Neural progenitor cell (in vitro differentiated cells): ENCODE measurements at regions not wholly inside any gene's neighbourhood (a gene's known extent, or its start where the extent isn't known, plus 50 kb on each side); places are given as distances from the start of the nearest gene placed in this dataset.

ENCODE experiments used
- DNase-seq: peaks from one replicate; pipeline ENCODE4 v3.0.0-alpha.2; 2016; ENCODE audit warnings: low spot score
- H2AFZ ChIP-seq: fragments of 200-600 bp; sonication (generic); replicated peaks from 2 replicates; pipeline ENCODE4 v1.6.1; 2016; ENCODE audit warnings: antibody characterized with exemption
- H3F3A ChIP-seq: fragments of 200-600 bp; sonication (generic); 2 replicates; pipeline ENCODE4 v1.6.1; 2016; ENCODE audit warnings: antibody characterized with exemption, low read depth
- H3K27ac ChIP-seq: fragments of 200-600 bp; sonication (generic); 2 replicates; pipeline ENCODE4 v1.5.1; 2016; ENCODE audit warnings: mild to moderate bottlenecking
- H3K27me3 ChIP-seq: fragments of 200-600 bp; sonication (generic); 2 replicates; pipeline ENCODE4 v1.6.1; 2016; ENCODE audit warnings: mild to moderate bottlenecking, moderate library complexity
- H3K36me3 ChIP-seq: fragments of 200-600 bp; sonication (generic); 2 replicates; pipeline ENCODE4 v1.5.1; 2016
- H3K4me1 ChIP-seq: fragments of 200-600 bp; sonication (generic); 2 replicates; pipeline ENCODE4 v1.6.1; 2016; ENCODE audit warnings: mixed run types
- H3K4me2 ChIP-seq: fragments of 200-600 bp; sonication (generic); 2 replicates; pipeline ENCODE4 v1.6.1; 2016
- H3K4me3 ChIP-seq: fragments of 200-600 bp; sonication (generic); 2 replicates; pipeline ENCODE4 v1.5.1; 2016
- H3K79me2 ChIP-seq: fragments of 200-600 bp; sonication (generic); 2 replicates; pipeline ENCODE4 v1.6.1; 2016; ENCODE audit warnings: low read depth
- H3K9ac ChIP-seq: fragments of 200-600 bp; sonication (generic); 2 replicates; pipeline ENCODE4 v1.6.1; 2016
- H3K9me3 ChIP-seq: fragments of 200-600 bp; sonication (generic); 2 replicates; pipeline ENCODE4 v1.5.1; 2016; ENCODE audit warnings: low read depth
- H4K20me1 ChIP-seq: fragments of 200-600 bp; sonication (generic); 2 replicates; pipeline ENCODE4 v1.6.1; 2016; ENCODE audit warnings: low read depth
- H3K27ac Mint-ChIP-seq: 3 replicates; pipeline ENCODE4 v1.8.0; 2021; ENCODE audit warnings: mixed read lengths
- H3K27me3 Mint-ChIP-seq: 2 replicates; pipeline ENCODE4 v1.8.0; 2022; ENCODE audit warnings: low read depth, mild to moderate bottlenecking, inconsistent platforms, moderate library complexity, mixed read lengths; ENCODE audit not compliant: insufficient read depth
- H3K36me3 Mint-ChIP-seq: 3 replicates; pipeline ENCODE4 v1.8.0; 2021; ENCODE audit warnings: mixed read lengths
- H3K4me1 Mint-ChIP-seq: 3 replicates; pipeline ENCODE4 v1.8.0; 2021; ENCODE audit warnings: mixed read lengths
- H3K4me3 Mint-ChIP-seq: 3 replicates; pipeline ENCODE4 v1.8.0; 2021; ENCODE audit warnings: mild to moderate bottlenecking, moderate library complexity, mixed read lengths
- H3K9me3 Mint-ChIP-seq: 3 replicates; pipeline ENCODE4 v1.8.0; 2020; ENCODE audit warnings: mixed read lengths
- EZH2 ChIP-seq: fragments of 200-600 bp; sonication (generic); IDR thresholded peaks from 2 replicates; pipeline ENCODE4 v1.6.1; 2017; ENCODE audit warnings: antibody characterized with exemption, mild to moderate bottlenecking, moderate library complexity
- EZH2phosphoT487 ChIP-seq: fragments of 200-600 bp; sonication (generic); IDR thresholded peaks from 2 replicates; pipeline ENCODE4 v1.6.1; 2017; ENCODE audit warnings: antibody characterized with exemption
- TF ChIP-seq, protein P1 (sequence below): fragments of 200-600 bp; sonication (generic); IDR thresholded peaks from 2 replicates; pipeline ENCODE4 v1.5.1; 2017; ENCODE audit warnings: antibody characterized with exemption, mild to moderate bottlenecking

DNA sequence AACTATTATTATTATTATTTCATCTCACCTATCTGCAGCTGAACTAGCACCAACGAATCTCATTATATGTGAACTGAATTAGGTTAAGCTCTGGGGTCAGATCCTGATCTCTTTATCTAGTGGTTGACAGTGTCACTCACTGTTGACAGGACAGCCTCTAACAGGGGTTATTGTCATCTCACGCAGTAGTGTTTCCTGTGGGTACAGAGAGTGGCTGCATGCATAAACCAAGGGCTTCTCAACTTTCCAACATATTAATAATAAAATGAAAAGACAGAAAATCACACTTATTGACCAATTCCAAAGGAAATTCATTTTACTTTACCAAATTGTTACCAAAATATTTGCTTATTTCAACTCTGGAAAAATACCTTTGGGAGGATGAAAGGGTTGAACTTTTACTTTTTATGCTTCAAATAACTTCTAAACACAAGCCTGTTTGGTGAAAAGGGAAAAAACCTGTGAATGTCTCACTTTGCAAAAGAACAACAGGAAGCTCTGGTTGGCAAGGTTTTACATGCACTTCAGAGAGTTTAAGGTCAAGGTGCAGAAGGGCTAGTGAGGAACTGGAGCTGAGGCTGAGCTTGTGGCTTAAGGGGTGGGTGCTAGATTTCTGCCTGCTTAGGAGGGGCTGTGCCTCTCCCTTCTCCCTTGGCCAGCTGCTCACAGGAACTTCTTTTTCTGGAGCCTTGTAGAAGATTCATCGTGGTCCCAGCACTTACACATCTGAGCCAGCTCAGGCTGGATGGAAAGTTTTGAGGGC, 72.6 kb downstream of the CTAGE1 start:
- Histone ChIP-seq H3K9me3 (no peaks in the 10 kb centered on the region), H2AFZ (no peak overlapping the region), H3K36me3 (no peaks in the 10 kb centered on the region), H3K4me2 (no peak overlapping the region), H3K9ac (no peak overlapping the region), H3K79me2 (no peaks in the 10 kb centered on the region), H3K4me3 (no peak overlapping the region), H3K27me3 (peaks cover 86% of the 10 kb centered on the region), H3K27ac (no peak overlapping the region), H3K4me1 (no peaks in the 10 kb centered on the region), H4K20me1 (peaks cover 32% of the 10 kb centered on the region), H3F3A (peaks cover 12% of the 10 kb centered on the region)
- Mint-ChIP-seq H3K4me1 (peaks cover 66% of the 10 kb centered on the region), H3K36me3 (no peaks in the 10 kb centered on the region), H3K27ac (no peak overlapping the region), H3K9me3 (no peaks in the 10 kb centered on the region), H3K27me3 (peaks cover 52% of the 10 kb centered on the region), H3K4me3 (no peak overlapping the region)
- TF ChIP-seq EZH2 = no peak
- TF ChIP-seq, protein P1, sequence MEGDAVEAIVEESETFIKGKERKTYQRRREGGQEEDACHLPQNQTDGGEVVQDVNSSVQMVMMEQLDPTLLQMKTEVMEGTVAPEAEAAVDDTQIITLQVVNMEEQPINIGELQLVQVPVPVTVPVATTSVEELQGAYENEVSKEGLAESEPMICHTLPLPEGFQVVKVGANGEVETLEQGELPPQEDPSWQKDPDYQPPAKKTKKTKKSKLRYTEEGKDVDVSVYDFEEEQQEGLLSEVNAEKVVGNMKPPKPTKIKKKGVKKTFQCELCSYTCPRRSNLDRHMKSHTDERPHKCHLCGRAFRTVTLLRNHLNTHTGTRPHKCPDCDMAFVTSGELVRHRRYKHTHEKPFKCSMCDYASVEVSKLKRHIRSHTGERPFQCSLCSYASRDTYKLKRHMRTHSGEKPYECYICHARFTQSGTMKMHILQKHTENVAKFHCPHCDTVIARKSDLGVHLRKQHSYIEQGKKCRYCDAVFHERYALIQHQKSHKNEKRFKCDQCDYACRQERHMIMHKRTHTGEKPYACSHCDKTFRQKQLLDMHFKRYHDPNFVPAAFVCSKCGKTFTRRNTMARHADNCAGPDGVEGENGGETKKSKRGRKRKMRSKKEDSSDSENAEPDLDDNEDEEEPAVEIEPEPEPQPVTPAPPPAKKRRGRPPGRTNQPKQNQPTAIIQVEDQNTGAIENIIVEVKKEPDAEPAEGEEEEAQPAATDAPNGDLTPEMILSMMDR = no peak
- TF ChIP-seq EZH2phosphoT487 = no peak
- DNase-seq = no peak

DNA sequence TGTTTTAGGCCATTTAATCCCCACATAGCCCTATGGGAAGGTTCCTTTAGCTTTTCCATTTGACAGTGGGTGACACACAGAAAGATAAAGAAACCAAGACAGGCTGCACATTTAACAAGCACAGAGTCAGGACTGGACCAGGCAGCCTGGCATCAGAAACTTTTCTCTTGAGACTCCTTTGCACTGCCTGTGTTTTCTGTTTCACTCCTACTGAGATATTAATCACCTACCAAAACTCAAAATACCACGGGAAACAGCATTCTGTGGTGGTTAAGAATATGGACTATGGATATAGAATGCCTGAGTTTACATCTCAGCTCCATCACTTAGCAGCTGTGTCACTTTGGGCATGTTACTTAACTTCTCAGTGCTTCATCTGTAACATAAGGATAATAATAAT, 73.3 kb downstream of the CTAGE1 start:
- Mint-ChIP-seq H3K4me3 (no peak overlapping the region), H3K4me1 (peaks cover 66% of the 10 kb centered on the region), H3K9me3 (no peaks in the 10 kb centered on the region), H3K36me3 (no peaks in the 10 kb centered on the region), H3K27me3 (peaks cover 46% of the 10 kb centered on the region), H3K27ac (no peak overlapping the region)
- Histone ChIP-seq H3K4me3 (no peak overlapping the region), H3K9me3 (no peaks in the 10 kb centered on the region), H3K36me3 (no peaks in the 10 kb centered on the region), H3K79me2 (no peaks in the 10 kb centered on the region), H3K27me3 (peaks cover 86% of the 10 kb centered on the region), H3K27ac (no peak overlapping the region), H4K20me1 (peaks cover 30% of the 10 kb centered on the region), H3K9ac (no peak overlapping the region), H3K4me1 (no peaks in the 10 kb centered on the region), H2AFZ (no peak overlapping the region), H3F3A (peaks cover 12% of the 10 kb centered on the region), H3K4me2 (no peak overlapping the region)
- no peak for TF ChIP-seq EZH2phosphoT487
- TF ChIP-seq EZH2 = no peak
- no peak for DNase-seq

DNA sequence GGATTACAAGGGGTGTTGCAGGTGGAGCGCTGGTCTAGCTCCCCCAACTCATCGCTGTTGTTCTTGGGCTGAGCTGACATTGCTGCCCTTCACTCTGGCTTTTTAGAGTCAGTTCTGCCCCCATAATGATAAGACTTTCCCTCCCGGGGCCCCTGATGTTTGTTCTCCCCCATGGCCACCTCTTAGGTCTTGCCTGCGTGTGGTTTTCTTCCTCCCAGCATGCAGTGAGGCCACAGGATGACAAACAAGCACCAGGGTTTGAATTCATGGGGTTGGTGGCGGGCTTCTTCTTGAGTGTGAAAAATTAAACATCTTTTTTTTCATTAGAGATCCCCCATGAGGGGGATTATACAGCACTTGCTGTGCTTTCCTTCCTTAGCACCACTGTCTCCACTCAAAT, 74.1 kb downstream of the CTAGE1 start:
- no peak overlapping the region for H3K27ac ChIP-seq
- no peak for DNase-seq
- TF ChIP-seq, protein P1 = no peak
- no peak for TF ChIP-seq EZH2phosphoT487
- no peak for TF ChIP-seq EZH2
- no peak overlapping the region for H3K9ac ChIP-seq
- Mint-ChIP-seq H3K4me1 (peaks cover 58% of the 10 kb centered on the region), H3K27ac (no peak overlapping the region), H3K27me3 (peaks cover 45% of the 10 kb centered on the region), H3K4me3 (no peak overlapping the region), H3K36me3 (no peaks in the 10 kb centered on the region), H3K9me3 (no peaks in the 10 kb centered on the region)
- H3K79me2 ChIP-seq = no peaks in the 10 kb centered on the region
- H3K4me1 ChIP-seq = no peaks in the 10 kb centered on the region
- H3K36me3 ChIP-seq = no peaks in the 10 kb centered on the region
- peaks cover 86% of the 10 kb centered on the region for H3K27me3 ChIP-seq
- H3F3A ChIP-seq = peaks cover 12% of the 10 kb centered on the region
- peaks cover 22% of the 10 kb centered on the region for H4K20me1 ChIP-seq
- no peak overlapping the region for H3K4me3 ChIP-seq
- H3K9me3 ChIP-seq = no peaks in the 10 kb centered on the region
- no peak overlapping the region for H3K4me2 ChIP-seq
- no peak overlapping the region for H2AFZ ChIP-seq

DNA sequence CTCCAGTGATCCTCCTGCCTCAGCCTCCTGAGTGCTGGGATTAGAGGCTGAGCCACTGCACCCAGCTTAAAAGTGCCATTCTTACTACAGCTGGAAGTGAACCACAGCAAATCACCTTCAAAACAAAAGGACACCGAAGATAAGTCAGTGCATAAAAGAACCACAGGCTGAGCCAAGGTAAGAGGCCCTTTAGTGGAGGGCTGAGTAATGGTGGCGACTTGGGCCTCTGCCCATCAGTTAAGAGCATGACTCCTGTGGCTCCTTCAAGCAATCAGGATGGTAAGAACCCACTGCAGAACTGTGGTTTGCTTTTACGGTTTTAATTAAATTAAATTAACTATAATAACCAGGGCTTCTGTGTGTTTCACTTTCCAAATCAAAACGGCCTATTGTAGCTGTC, 75.1 kb downstream of the CTAGE1 start:
- Histone ChIP-seq H3K9ac (no peak overlapping the region), H3K79me2 (no peaks in the 10 kb centered on the region), H3K4me2 (no peak overlapping the region), H3K9me3 (no peaks in the 10 kb centered on the region), H4K20me1 (peaks cover 15% of the 10 kb centered on the region), H2AFZ (no peak overlapping the region), H3F3A (peaks cover 12% of the 10 kb centered on the region), H3K4me3 (no peak overlapping the region), H3K27ac (no peak overlapping the region), H3K4me1 (no peaks in the 10 kb centered on the region), H3K36me3 (no peaks in the 10 kb centered on the region), H3K27me3 (peaks cover 86% of the 10 kb centered on the region)
- Mint-ChIP-seq H3K27ac (no peak overlapping the region), H3K9me3 (no peaks in the 10 kb centered on the region), H3K27me3 (peaks cover 39% of the 10 kb centered on the region), H3K4me1 (peaks cover 52% of the 10 kb centered on the region), H3K36me3 (no peaks in the 10 kb centered on the region), H3K4me3 (no peak overlapping the region)
- no peak for DNase-seq
- TF ChIP-seq, protein P1 = no peak
- TF ChIP-seq EZH2 (no peak), EZH2phosphoT487 (no peak)
